HG03442 (cell line): ENCODE measurements at regions not wholly inside any gene's neighbourhood (a gene's known extent, or its start where the extent isn't known, plus 50 kb on each side); places are given as distances from the start of the nearest gene placed in this dataset.

ENCODE experiments used
- ATAC-seq: cut with Tn5 transposase; IDR thresholded peaks from one replicate; pipeline ENCODE4 v1.9.1; 2021; ENCODE audit warnings: mild to moderate bottlenecking, moderate library complexity; ENCODE audit not compliant: unreplicated experiment

DNA sequence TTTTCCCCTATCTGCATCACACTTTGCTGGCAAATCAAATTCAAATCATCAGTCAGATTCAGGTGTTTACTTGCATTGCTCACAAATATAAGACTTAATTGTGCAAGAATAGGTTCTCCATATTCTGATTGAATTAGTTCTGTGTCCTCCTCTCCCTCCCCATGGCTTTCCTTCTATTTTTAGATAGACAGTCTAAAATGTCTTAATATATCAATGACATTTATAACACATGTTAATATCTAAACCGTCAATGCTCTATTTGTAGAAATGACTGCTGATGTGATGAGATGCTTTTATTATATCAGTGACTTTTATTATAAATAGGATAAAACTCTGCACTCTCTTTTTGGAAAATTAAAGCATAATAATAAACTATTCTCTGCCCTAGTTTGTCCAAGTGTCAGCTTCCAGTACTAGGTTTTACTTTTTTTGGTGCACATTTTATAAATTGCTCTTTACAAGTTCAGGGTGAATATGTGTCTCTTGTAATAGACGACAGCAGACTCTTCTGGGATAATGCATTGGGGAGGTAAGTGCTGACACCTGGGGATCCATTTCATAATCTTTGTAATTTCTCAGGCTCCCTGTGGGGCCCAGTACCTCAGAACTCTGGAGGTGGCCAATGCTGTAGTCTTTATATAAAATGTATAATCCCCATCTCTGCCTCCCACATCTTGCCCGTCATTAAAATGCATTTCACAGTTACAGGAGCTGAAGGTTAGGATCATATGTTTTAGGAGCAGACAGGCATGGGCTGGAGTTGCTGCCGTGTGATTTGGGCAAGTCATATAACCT, 321.5 kb downstream of the BRINP1 start:
- ATAC-seq = no peak

DNA sequence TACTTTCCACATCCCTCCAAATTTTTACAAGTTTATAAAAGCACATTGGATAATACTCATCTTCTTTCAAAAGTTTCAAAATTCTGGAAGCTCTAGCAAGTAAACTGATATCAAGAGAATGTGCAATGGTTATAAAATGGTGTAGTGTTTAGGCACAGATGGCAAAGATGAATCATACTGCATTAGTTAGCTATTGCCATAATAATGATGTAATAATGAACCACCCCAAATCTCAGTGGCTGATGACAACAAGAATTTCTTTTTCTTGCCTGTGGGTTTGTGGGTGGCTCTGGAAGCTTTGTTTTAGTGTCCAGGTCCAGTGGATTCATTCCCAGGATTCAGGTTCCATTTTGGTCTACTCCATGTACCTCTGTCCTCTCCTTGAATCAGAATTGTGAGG, 319.0 kb downstream of the BRINP1 start:
- ATAC-seq = no peak

DNA sequence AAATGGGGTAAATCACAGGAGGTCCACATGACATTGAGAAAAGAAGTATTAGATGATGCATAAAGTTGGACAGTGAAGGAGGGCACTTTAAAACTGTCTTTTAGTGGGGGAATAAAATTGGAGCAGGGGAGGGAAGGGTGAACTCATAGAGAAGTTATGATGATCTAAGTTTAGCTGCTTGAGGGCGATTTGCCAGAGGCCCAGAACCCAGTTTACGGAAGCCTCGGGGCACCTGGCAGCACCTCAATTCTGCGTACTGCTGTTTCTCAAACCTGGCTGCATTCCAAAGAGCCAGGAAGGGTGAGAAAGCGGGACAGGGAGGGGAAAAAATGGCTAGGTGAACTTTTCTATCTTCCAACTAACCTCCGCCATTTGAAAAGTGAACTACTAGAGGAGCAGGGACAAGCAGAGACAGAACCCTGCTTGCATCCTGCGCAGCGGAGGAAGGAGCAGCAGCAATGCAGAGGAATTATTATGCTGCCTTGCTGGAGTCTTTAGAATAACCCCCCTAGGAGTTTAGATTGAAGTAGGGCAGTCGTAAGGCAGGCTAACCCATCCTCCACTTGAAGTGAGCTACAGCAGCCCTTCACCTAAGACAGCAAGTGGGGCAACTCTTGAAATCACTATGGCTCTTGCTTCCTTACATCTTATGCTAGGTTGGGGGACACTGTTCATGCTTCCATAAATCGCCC, 316.8 kb downstream of the BRINP1 start:
- ATAC-seq = no peak

DNA sequence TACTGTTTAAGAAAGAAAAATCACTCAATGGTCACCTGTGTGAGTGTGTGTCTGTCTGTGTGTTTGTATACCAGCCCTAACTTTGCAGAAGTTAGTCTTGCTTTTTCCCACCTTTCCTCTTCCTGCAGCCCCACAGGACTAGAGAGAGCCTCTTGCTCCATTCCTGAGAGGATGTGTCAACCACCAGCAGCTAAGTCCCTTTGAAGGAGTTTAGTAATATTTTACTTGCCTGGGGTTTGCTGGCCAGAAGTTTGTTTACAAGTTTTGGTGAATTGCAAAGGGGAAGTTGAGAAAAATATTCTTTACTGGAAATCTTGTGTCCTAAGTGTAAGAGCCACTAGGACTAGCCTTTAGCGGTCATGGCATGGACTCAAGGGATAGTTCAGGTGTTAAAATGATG, 316.2 kb downstream of the BRINP1 start:
- ATAC-seq = no peak

DNA sequence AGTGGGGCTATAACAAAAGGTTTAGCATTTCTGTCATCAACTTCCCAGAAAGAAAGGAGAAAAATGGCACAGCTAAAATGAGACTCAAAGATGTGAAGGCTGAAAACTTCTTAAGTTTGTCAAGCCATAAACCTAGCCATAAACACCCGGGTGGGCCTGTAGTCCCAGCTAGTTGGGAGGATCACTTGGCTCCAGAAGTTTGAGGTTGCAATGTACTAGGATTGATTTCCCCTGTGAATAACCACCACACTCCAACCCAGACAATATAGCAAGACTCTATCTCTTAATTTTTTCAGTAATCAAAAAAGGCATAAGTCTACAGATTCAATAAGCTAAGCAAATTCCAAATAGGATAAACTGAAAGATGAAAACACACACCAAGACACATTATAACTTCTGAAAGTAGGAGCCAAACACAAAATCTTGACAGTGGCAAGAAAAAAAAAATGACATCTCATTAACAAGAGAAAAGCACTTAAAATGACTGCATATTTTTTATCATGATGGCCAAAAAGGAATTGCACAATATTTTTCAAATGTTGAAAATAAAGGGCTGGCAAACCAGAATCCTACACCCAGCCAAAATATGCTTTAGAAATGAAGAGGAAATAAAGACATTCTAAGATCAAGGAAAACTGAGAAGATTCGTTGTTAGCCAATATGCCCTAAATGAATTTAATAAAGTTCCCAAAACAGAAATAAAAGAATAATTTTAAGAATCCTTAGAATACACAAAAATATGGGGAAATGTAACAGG, 308.4 kb downstream of the BRINP1 start:
- ATAC-seq = no peak

DNA sequence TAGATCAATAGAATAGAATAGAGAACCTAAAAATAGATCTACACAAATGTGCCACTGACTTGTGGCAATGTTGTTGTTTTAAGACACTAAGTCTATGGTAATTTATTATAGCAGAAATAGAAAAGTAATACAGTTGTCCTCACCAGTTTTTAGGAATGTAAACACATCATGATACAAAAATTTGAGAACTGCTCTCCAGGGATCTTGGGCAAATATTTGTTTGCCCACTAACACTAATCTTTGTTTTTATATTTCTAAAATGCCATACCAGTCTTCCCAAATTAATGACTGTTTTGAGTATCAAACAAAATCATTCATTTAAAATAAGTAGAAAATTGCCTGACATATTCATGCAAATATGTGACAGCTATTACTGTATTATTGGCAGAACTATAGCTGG, 297.6 kb downstream of the BRINP1 start:
- ATAC-seq = no peak

DNA sequence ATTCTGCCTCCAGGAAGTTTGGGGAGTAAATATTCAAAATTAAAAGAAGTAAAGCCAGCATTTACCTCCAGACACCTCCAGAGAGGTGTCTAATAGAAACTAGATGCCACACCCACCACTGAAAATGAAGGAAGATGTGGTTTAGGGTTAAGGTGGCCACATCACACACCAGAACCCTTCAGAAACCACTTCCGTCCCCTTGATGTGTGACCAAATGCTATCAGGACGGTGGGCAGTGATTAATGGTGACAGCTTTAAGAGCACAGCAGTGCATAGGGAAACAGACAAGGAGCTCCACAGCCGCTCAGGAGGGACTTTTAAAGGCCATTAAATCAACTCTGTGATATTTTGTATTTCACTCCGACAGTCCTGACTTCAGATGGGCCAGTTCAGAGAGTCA, 295.2 kb downstream of the BRINP1 start:
- no peak for ATAC-seq

DNA sequence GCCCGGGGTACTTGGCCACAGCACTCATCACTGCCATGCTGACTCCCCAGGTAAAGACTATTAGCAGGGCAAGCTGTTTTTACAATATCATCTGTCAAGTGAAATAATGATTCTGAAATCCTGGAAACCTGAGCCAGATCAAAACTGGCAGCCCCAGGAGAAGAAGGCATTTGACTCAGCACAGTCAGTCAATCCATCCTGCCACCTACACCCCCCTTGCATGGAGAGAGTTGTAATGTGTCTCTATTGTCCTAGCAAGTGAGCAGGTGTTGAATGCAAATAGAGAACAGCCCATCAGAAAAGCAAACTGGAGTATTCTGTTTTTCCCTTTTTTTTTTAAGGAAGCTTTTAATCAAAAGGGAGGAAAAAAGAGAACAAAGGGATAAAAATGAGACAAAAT, 291.2 kb downstream of the BRINP1 start:
- no peak for ATAC-seq

DNA sequence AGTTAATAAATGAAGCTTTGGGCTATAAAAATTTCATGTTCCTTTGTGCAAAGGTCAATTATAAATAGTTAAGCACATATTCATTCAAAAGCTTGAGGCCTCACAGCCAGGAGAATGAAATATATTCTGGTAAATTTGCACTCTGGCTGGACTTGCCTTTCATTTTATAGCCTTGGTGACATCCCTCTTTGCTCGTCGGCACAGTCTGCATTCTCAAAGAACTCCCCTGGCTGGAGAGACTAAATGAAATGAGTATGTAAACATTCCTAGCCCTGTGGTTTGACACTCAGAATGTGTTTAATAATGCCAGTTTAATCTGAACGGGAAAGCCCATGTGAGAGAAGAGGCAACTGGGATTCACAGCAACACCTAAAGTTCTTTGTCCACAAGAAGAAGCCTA, 285.6 kb downstream of the BRINP1 start:
- ATAC-seq = no peak

DNA sequence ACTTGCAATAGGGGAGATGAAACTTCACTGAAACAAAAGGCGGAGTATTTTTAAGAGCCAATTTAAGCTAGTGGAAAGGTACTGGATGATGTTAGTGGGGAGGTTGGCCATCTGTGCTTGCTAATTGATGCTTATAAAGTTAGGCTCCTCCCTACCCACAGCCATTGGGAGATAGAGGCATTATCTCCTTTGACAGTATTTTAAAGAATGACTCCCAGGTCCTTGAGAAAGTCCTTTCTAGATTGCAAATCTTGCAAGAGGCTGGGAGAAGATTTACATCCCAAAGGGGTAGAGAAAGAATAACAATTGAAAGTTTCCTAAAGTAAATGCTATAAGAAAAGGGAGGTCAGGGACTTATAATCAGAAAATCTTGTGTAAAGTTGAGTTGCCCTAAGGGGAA, 282.6 kb downstream of the BRINP1 start:
- no peak for ATAC-seq

DNA sequence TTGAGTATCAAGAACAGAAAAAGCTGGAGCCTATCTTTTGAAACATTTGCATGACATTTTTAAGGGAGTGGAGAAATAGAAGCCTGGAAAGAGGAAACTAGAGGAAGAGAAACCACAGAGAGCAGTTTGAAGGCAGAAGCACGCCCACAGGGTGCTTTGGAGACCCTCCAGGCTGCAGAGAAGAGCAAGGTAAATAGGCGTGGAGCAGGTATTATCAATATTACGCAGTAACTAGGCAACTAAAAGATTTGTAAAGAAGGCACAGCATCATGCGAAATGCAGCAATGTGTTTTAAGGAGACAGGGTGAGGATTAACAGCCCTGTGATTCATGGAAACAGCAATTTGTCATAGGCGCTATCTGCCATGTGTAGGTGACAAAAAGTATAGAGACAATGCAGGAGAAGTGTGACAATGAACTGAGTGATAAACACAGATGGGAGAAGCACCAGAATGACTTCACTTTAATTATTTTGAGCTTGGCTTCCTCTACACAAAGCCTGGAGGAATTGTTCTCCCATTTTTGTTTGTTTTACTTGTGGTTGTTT, 281.2 kb downstream of the BRINP1 start:
- no peak for ATAC-seq

DNA sequence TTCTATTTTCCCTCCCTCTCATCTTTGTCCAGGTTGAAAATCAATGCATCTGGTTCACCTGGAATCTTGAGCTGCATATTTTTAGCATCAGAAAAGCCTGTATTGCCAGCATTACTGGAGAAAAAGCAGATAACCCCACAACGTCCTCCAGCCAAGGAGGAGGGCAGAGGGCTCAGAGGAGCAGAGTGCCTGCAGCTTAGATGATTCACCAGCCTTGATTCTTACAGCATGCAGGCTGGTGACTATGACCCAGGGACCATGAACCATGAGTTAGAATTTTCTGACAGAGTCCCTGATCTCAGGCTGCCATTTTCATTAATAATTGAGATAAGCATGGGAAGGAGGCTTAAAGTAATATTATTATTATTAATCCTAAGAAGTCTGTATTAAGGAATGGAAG, 278.2 kb downstream of the BRINP1 start:
- no peak for ATAC-seq

DNA sequence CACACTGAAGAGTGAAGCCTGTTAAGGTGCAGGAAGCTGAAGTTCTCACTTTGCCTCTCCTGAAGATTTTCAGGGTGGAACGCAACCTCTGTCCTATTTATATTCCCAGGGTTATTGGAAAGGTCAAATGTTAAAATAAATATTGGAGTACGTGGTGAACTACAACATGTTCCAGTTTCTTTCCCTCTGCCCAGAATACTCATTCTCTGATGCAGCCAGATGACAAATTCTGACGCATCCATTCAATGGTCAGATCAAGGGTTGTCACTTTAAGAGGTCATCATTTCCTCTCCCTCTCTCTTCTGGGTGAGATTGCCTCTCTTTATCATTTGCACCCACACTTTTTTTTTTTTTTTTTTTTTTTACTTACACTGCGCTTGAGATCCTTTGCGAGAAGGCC, 277.1 kb downstream of the BRINP1 start:
- no peak for ATAC-seq

DNA sequence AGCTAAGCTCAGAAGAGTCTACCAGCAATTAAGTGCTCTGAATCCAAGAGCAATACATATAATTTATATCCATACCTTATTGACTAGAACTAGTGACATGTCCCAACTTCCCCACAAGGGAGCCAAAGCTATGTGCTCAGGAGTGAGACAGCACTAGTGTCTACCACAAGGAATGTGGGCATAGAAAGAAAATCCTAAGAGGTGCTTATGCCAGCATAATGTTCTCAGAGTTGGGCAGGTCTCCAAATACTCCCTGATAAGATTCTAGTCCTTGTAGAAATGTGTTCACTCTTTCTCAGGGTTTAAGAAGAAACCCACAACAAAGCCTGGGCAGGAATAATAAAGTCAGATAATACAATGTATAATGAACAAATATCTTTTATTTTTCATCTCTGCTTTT, 275.1 kb downstream of the BRINP1 start:
- no peak for ATAC-seq

DNA sequence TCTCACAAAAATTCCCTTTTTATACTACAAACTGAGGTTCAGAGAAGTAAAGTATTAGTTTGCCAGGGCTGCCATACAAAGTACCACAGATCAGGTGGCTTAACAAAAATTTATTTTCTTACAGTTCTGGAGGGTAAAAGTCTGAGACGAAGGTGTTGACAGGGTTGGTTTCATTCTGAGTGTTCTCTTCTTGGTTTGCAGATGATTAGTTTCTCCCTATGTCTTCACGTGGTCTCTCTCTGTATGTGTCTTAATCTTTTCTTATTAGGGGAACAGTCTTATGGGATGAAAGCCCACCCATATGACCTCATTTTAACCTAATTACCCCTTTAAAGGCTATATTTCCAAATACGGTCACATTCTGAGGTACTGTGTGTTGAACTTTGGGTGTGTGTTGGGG, 274.2 kb downstream of the BRINP1 start:
- ATAC-seq = no peak

DNA sequence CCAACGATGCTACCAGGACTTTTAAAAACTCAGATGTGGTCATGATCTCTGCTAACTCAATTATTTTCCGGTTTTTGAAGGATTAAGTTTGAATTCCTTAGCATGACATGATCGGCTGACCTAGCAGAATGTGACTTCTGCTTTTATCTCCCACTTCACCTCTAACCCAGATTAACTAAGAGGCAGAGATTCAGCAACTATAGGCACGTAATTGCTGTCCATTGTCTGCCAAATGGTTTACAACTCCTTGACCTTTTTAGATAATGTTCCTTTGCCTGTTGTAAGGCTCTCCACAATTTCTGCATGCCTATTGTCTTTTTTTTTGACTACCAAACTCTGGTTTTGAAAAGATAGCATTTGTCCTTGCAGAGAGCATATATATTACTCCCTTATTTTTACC, 268.2 kb downstream of the BRINP1 start:
- ATAC-seq = no peak

DNA sequence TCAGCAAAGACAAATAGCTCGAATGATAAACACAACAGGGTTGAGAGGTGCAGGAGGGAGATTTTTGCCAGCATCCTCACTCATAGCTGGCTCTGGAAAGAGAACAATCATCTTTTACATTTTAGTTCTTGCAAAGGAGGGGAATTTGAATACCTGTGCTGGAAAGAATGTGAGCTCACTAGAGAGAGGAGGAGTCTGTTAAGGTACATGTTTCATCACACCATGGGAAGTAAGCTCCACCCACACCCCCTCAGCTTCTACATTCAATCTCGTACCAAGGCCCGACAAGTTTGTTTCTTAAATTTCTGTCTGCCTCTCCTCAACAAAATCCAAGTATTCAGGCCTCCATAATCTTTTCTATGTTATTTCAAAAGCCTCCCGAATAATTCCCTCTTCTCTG, 254.6 kb downstream of the BRINP1 start:
- no peak for ATAC-seq
